ENCODE measurements at regions not wholly inside any gene's neighbourhood (a gene's known extent, or its start where the extent isn't known, plus 50 kb on each side); places are given as distances from the start of the nearest gene placed in this dataset.
"Not testable (repeated sequence)": the region's sequence is repeated elsewhere in the genome, so short reads cannot be mapped to it uniquely, and the experiment has no call there.

DNA sequence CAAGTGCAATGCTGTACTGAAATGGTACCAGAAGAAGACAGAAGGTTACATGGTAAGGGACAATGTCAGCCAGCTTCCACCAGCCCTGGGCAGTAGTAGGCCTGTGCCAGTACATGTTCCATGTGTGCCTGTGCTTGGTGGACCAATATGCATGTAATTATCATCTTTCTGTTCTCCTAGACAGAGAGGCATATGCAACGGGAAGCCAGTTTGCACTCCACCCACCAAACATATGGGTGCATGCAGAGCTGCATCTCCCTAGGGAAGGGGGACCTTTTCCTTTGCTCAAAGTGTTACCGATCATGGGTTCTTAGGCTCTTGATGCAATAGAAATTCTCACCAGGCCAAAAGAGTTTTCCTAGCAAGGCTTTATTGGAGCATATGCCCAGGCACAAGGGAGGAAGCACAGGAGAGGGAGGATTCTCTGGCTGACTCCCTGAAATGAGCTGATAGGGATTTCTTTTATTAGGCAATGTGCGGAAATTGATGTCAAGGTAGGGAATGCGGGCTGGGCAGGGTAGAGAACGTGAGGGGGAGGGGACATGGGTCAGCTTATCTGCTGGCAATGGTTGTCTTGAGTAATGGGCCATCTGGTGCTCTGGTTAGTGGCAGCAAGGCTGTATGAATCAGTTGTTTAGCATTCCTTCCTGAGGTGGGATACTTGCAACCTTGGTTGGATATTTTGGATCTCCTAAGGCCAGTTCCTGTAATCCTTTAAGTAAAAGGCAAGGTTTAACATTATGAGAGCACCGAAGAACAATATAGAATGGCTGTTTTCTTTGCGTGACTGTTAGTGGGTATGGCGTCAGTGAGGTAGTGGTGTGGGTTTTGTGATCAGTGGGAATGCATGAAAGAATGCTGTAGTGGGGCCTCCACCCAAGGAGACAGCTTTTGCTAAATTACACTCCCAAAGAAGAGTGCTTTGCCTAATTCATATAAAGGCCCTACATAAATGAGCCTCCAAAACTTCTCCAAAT is 102.5 kb downstream of the CDRT15L2 start:
- not testable (repeated sequence) for ATAC-seq; DNase-seq (ENCODE audit: low spot score)

- ATAC-seq; DNase-seq (ENCODE audit: low spot score): not testable (repeated sequence)
These were observed 104.2 kb downstream of the CDRT15L2 start for GRCh38 chr17:20683651-20684229.

DNA sequence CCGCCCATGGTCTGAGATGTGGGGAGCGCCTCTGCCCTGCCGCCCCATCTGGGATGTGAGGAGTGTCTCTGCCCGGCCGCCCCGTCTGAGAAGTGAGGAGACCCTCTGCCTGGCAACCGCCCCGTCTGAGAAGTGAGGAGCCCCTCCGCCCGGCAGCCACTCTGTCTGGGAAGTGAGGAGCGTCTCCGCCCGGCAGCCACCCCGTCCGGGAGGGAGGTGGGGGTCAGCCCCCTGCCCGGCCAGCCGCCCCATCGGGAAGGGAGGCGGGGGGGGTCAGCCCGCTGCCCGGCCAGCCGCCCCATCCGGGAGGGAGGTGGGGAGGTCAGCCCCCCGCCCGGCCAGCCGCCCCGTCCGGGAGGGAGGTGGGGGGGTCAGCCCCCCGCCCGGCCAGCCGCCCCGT is 105.5 kb downstream of the CDRT15L2 start:
- ATAC-seq; DNase-seq (ENCODE audit: low spot score): not testable (repeated sequence)

GRCh38 chr17:20687584-20687983 is 108.1 kb downstream of the CDRT15L2 start:
- not testable (repeated sequence) for DNase-seq (ENCODE audit: low spot score)

GRCh38 chr17:20689170-20689749 is 109.7 kb downstream of the CDRT15L2 start:
- not testable (repeated sequence) for DNase-seq (ENCODE audit: low spot score); ATAC-seq

More at GRCh38 chr17:20687584-20687983, 108.1 kb downstream of the CDRT15L2 start:
- ATAC-seq: not testable (repeated sequence)

DNA sequence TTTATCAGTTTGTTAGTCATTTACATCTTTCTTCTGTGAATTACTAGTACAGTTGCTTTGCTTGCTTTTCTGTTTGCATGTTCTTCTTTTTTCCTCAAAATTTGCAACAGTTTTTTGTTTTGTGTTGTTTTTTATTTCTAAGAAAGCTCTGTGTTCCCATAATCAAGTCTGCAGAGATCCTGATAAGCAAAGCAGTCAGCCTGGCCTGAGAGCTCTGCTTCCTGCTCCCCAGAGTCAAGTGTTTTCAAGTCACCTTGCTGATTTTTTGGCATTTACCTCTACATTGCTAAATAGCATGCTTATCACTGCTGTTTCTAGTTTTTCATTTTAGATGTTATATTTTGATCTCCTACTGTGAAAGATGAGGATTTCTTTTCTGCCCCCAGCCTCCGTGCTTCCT is 113.2 kb downstream of the CDRT15L2 start:
- not testable (repeated sequence) for ATAC-seq; DNase-seq (ENCODE audit: low spot score)

DNA sequence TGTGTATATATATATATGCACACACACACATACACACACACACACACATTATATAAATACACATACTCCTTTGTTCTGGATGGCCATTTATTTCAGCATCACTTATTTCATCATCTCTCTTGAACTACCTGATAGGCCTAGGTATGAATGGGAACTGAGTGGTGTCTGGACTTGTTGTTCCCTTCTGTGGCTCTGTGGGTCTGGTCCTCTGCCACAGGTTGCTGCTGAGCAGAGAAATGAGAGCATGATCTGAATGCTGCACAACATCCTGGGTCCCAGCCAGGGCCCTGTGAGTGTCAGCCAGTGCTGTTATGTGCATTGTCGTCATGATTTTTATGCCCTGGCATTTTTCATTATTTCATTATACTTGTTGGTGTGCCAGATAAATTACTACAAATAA is 116.3 kb downstream of the CDRT15L2 start:
- not testable (repeated sequence) for ATAC-seq; DNase-seq (ENCODE audit: low spot score)

DNA sequence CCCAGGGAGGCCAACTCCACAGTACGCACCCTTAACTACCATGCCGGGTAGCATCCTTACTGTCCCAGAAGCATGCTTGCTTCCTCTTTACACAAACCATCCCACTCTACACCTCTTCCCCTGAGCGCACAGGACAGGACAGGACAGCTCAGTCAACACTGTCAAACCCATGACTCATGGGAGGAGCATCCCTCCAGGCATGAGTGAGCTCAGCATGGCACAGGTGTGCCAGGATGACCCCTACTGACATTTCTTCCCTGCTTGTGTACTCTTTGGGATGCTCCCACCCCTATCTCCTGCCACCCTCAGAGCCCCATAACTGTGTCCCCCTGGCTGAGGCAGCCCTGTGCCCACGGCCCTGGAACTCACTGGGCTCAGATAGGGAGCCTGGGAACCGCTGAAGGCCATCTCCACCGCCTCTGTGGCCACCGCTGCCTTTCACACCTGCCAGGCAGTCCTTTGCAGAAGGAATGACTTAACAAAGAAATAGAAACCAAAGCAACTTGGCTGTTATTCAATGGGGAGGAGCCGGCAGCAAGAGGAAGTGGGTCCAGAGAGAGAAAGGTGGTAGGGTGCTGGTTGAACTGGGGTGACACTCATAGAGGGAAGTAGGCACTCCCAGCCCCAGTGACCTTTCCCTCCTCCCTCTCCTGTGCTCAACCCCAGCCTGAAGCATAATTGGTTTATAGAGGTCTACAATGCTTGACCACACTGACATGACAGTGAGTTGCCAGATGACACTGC is 119.1 kb downstream of the CDRT15L2 start:
- peak; percentile 58 for ATAC-seq
- DNase-seq (ENCODE audit: low spot score): not testable (repeated sequence)

- ATAC-seq: not testable (repeated sequence)
These were observed 121.0 kb downstream of the CDRT15L2 start for GRCh38 chr17:20700528-20700927.

GRCh38 chr17:20701366-20701765 is 121.8 kb downstream of the CDRT15L2 start:
- not testable (repeated sequence) for ATAC-seq; DNase-seq (ENCODE audit: low spot score)

More at GRCh38 chr17:20700528-20700927, 121.0 kb downstream of the CDRT15L2 start:
- not testable (repeated sequence) for DNase-seq (ENCODE audit: low spot score)

- no peak for DNase-seq (ENCODE audit: low spot score)
- no peak for ATAC-seq
These were observed 123.2 kb downstream of the CDRT15L2 start for GRCh38 chr17:20702692-20703091.

GRCh38 chr17:20703781-20704180 is 124.3 kb downstream of the CDRT15L2 start:
- no peak for ATAC-seq
- no peak for DNase-seq (ENCODE audit: low spot score)

GRCh38 chr17:20705186-20705585 is 125.7 kb downstream of the CDRT15L2 start:
- DNase-seq (ENCODE audit: low spot score); ATAC-seq: not testable (repeated sequence)

- no peak for DNase-seq (ENCODE audit: low spot score)
These were observed 127.3 kb downstream of the CDRT15L2 start for GRCh38 chr17:20706751-20707373.

GRCh38 chr17:20708821-20709220 is 129.3 kb downstream of the CDRT15L2 start:
- not testable (repeated sequence) for ATAC-seq; DNase-seq (ENCODE audit: low spot score)

More at GRCh38 chr17:20706751-20707373, 127.3 kb downstream of the CDRT15L2 start:
- ATAC-seq: no peak

- not testable (repeated sequence) for ATAC-seq; DNase-seq (ENCODE audit: low spot score)
These were observed 137.0 kb downstream of the CDRT15L2 start for GRCh38 chr17:20716481-20716880.

DNA sequence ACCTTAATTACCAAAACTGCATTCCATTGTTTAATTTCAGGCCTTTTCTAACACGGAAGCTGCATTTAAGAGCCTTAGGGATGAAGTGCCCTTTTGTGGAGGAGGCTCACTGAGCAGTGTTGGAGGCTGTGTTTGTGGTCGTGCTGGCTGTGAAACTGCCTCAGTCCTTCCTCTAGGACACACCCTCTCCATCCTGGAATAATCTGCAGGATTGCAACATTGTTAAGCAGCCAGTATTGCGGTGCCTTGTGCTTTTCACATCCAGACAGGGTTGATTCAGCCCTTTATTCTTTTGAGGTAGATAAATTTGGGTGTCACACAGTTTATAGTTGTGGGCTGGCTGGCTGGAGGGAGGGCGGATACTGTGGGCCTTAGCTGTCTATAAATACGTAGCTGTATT is 141.6 kb downstream of the CDRT15L2 start:
- DNase-seq (ENCODE audit: low spot score) (no peak), ATAC-seq (no peak)

GRCh38 chr17:20724391-20724790 is 144.9 kb downstream of the CDRT15L2 start:
- not testable (repeated sequence) for ATAC-seq; DNase-seq (ENCODE audit: low spot score)

GRCh38 chr17:20727201-20727600 is 147.7 kb downstream of the CDRT15L2 start:
- ATAC-seq; DNase-seq (ENCODE audit: low spot score): not testable (repeated sequence)

DNA sequence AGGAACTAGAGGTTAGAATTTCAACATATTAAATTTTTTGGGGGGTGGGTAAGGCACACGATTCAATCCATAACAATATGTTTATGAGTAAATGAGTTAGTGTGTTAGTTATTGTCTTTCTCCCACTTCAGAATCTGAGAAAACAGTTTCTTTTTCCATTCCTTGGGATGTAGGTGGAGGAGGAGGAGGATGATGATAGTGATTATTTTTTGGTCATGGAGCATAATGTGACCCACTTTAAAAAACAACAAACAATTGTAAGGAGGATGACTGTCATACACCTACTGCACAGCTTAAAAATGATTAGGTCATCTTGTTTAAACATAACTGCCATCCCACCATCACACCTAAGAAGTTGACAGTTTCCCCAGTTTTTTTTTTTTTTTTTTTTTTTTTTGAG is 148.7 kb downstream of the CDRT15L2 start:
- ATAC-seq: no peak

More for the DNA sequence above, 148.7 kb downstream of the CDRT15L2 start:
- no peak for DNase-seq (ENCODE audit: low spot score)
